GM12872 (cell line): ENCODE measurements at regions not wholly inside any gene's neighbourhood (a gene's known extent, or its start where the extent isn't known, plus 50 kb on each side); places are given as distances from the start of the nearest gene placed in this dataset.

Source experiments
- TF ChIP-seq, protein P1 (sequence below): IDR thresholded peaks from 3 replicates; pipeline ENCODE4 v1.5.1; 2011; ENCODE audit warnings: low read depth, mild to moderate bottlenecking, low read length, moderate library complexity; ENCODE audit not compliant: insufficient read depth

DNA sequence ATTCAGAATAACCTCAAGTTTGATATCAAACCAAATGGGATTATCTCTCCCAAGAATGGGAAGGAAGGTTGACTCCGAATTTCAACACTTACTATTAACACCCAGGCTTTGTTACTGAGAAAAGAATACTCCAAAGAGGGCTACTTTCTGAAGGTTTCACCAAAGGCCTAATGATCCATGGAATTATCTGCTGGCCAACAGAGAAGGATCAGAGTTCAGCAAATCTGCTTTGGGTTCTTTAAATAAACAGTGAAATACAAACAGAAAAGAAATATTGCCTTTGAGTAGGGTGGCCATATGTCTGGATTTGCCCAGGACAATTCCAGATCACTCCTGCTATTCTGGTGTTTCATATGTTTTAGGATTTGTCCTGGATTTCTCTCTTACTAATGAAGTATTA lies 564.5 kb upstream of the PSMD7 start:
- TF ChIP-seq, protein P1, sequence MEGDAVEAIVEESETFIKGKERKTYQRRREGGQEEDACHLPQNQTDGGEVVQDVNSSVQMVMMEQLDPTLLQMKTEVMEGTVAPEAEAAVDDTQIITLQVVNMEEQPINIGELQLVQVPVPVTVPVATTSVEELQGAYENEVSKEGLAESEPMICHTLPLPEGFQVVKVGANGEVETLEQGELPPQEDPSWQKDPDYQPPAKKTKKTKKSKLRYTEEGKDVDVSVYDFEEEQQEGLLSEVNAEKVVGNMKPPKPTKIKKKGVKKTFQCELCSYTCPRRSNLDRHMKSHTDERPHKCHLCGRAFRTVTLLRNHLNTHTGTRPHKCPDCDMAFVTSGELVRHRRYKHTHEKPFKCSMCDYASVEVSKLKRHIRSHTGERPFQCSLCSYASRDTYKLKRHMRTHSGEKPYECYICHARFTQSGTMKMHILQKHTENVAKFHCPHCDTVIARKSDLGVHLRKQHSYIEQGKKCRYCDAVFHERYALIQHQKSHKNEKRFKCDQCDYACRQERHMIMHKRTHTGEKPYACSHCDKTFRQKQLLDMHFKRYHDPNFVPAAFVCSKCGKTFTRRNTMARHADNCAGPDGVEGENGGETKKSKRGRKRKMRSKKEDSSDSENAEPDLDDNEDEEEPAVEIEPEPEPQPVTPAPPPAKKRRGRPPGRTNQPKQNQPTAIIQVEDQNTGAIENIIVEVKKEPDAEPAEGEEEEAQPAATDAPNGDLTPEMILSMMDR = no peak

DNA sequence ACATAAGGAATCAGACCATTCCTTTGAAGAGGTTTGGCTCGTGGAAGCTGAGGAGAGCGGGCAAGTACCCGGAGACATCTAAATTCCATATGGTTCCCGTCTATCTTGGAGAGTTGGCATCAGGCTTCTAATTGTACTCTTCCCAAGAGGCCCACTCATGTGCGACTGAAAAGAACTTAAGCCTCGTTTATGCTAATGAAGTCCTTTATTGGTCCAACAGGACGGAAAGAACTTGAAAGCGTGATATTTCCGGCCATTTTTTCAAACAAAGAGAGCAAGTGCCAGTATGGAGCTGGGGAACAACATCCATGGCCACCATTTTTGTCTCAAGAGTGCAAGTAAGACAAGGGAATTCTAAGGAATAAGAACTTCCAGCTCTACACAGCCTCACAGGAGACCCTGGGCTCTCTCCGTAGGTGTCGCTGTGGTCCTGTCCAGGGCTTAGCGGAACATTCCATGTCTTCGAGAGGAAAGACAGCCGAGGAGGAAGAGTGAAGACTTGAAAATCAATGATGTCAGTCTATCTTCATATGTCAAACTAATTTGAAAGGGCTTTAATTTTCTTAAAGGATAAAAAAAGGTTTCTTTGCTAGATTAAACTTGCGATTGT lies 566.0 kb upstream of the PSMD7 start:
- TF ChIP-seq, protein P1 = no peak

- TF ChIP-seq, protein P1 = no peak
These were observed 571.5 kb upstream of the PSMD7 start for GRCh38 chr16:73725156-73725555.

DNA sequence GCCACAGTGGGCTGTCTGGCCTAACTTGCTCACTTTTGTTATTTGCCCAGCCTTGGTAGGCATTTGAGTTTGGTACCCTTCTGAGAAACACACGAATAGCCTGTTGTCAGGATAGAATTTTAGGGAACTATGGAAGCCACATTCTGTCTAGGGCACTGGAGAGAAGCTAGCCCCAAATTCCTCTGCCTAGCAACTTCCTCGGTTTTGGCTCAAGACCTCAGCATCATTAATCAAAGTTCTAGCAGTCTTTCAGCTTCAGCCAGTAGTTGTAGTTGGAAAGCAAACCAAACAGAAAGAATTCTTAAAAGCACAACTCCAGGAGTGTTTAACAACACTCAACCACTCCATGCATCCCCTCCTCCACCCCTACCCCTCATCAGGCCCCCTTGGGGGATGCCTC lies 572.1 kb upstream of the PSMD7 start:
- TF ChIP-seq, protein P1 = no peak

- TF ChIP-seq, protein P1 = no peak
These were observed 579.2 kb upstream of the PSMD7 start for GRCh38 chr16:73717266-73717974.

- TF ChIP-seq, protein P1 = no peak
These were observed 581.6 kb upstream of the PSMD7 start for GRCh38 chr16:73714976-73715375.

DNA sequence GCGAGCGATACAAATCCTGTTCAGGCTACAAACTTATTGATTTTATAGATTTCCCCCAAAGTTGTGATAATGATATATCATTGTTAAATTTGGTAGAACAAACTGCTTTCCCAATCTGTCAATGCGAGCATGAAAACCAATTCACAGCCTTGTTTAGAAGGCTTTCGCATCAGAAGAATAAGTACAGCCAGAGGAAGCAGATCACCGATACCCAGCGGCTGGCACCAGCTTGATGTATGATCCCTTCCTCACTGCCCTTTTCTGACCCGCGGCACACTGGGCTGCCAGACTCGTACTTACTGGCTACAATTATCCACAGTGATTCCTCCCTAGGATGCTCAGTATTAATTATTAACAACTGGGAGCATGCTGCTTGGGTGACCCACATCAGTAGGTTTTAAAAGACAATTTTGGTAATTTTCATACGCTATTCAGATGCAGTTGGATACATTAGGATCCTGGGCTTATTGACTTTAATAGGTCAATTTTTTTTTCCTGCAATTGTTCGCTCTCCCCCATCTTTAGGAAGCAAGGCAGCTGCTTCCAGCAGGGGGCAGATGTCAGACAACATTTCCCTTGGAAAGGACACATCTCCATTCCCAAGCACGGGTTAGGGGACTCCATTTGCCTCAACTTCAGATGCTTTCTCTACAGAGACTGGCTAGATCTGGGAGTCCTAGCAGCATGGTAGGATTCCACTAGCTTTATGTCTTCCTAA lies 582.7 kb upstream of the PSMD7 start:
- TF ChIP-seq, protein P1 = peak; percentile 37; the same call in 1 of the 3 replicates
